ENCODE measurements at regions not wholly inside any gene's neighbourhood (a gene's known extent, or its start where the extent isn't known, plus 50 kb on each side); places are given as distances from the start of the nearest gene placed in this dataset.
"Not testable (repeated sequence)": the region's sequence is repeated elsewhere in the genome, so short reads cannot be mapped to it uniquely, and the experiment has no call there.

DNA sequence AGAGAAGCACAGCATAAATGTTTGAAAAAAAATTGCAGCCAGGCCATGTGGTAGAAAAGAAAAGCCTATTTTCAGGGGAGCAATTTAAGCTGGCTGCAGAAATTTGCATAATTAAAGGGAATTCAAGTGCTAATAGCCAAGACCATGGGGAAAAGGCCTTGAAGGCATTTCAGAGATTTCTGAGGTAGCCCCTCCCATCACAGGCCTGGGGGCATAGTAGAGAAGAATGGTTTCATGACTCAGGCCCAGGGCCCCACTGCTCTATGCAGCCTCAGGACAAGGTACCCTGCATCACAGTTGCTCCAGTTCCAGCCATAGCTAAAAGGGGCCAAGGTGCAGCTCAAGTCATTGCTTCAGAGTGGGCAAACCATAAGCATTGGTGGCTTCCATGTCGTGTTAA lies 1416.0 kb downstream of the EFNA5 start:
- no peak for TF ChIP-seq ZFP3 (CRISPR knock-in tag; IDR thresholded peaks at IDR 0.05)
- TF ChIP-seq ZNF8 (CRISPR knock-in tag; IDR thresholded peaks at IDR 0.05) = no peak
- TF ChIP-seq TSHZ2 (CRISPR knock-in tag; IDR thresholded peaks at IDR 0.05) = no peak
- TF ChIP-seq, protein P1, sequence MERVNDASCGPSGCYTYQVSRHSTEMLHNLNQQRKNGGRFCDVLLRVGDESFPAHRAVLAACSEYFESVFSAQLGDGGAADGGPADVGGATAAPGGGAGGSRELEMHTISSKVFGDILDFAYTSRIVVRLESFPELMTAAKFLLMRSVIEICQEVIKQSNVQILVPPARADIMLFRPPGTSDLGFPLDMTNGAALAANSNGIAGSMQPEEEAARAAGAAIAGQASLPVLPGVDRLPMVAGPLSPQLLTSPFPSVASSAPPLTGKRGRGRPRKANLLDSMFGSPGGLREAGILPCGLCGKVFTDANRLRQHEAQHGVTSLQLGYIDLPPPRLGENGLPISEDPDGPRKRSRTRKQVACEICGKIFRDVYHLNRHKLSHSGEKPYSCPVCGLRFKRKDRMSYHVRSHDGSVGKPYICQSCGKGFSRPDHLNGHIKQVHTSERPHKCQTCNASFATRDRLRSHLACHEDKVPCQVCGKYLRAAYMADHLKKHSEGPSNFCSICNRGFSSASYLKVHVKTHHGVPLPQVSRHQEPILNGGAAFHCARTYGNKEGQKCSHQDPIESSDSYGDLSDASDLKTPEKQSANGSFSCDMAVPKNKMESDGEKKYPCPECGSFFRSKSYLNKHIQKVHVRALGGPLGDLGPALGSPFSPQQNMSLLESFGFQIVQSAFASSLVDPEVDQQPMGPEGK (CRISPR knock-in tag; IDR thresholded peaks at IDR 0.05; ENCODE audit: borderline replicate concordance) = no peak
- no peak for TF ChIP-seq BACH2 (CRISPR knock-in tag; IDR thresholded peaks at IDR 0.05; ENCODE audit: borderline replicate concordance)
- no peak for TF ChIP-seq ZNF70 (CRISPR knock-in tag; IDR thresholded peaks at IDR 0.05)
- no peak for TF ChIP-seq ZC3H10 (CRISPR knock-in tag; IDR thresholded peaks at IDR 0.05)
- TF ChIP-seq TOX (CRISPR knock-in tag; IDR thresholded peaks at IDR 0.05; ENCODE audit: borderline replicate concordance) = no peak
- no peak for TF ChIP-seq GLIS3 (CRISPR knock-in tag; IDR thresholded peaks at IDR 0.05)
- ATAC-seq = no peak

- ATAC-seq = not testable (repeated sequence)
These were observed 1424.5 kb downstream of the EFNA5 start for GRCh38 chr5:106246044-106246745.

- ATAC-seq = no peak
- TF ChIP-seq CSDC2 (CRISPR knock-in tag; IDR thresholded peaks at IDR 0.05) (no peak), BACH2 (CRISPR knock-in tag; IDR thresholded peaks at IDR 0.05; ENCODE audit: borderline replicate concordance) (no peak), ZNF8 (CRISPR knock-in tag; IDR thresholded peaks at IDR 0.05) (no peak), ISL1 (CRISPR knock-in tag; IDR thresholded peaks at IDR 0.05) (peak; percentile 32)
These were observed 1429.3 kb downstream of the EFNA5 start for GRCh38 chr5:106241409-106241808.

DNA sequence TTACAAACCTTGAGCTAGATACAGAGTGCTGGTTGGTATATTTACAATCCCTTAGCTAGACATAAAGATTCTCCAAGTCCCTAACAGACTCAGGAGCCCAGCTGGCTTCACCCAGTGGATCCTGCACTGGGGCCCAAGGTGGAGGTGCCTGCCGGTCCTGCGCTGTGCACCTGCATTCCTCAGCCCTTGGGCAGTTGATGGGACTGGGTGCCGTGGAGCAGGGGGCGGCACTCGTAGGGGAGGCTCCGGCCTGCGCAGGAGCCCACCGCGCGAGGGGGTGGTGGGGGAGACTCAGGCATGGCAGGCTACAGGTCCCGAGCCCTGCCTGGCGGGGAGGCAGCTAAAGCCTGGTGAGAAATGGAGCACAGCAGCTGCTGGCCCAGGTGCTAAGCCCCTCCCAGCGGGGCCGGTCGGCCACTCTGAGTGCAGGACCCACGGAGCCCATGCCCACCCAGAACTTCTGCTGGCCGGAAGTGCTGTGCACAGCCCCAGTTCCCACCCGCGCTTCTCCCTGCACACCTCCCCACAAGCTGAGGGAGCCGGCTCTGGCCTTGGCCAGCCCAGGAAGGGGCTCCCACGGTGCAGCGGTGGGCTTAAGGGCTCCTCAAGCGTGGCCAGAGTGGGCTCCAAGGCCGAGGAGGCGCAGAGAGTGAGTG lies 1464.7 kb downstream of the EFNA5 start:
- TF ChIP-seq, protein P2, sequence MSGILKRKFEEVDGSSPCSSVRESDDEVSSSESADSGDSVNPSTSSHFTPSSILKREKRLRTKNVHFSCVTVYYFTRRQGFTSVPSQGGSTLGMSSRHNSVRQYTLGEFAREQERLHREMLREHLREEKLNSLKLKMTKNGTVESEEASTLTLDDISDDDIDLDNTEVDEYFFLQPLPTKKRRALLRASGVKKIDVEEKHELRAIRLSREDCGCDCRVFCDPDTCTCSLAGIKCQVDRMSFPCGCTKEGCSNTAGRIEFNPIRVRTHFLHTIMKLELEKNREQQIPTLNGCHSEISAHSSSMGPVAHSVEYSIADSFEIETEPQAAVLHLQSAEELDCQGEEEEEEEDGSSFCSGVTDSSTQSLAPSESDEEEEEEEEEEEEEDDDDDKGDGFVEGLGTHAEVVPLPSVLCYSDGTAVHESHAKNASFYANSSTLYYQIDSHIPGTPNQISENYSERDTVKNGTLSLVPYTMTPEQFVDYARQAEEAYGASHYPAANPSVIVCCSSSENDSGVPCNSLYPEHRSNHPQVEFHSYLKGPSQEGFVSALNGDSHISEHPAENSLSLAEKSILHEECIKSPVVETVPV (CRISPR knock-in tag; IDR thresholded peaks at IDR 0.05) = no peak

DNA sequence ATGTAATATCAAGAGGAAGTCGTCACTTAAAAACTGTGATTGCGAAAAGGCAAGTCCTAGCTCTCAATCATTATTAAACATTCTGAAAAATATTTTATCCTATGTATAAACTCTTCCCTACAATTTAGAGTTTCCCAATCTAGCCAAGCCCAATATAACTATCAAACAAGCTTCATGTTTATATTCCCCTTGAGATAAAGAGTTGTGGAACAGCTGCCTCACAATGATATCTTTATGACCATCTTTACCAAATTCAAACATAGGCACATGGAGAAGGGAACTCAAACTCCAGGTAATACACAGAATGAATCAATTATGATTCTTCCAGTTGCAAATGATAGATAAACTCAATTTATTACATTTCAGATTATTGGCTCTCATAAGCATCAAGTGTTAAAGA lies 1468.7 kb downstream of the EFNA5 start:
- no peak for ATAC-seq
- TF ChIP-seq BACH2 (CRISPR knock-in tag; IDR thresholded peaks at IDR 0.05; ENCODE audit: borderline replicate concordance) (no peak), PPARA (CRISPR knock-in tag; IDR thresholded peaks at IDR 0.05; ENCODE audit: borderline replicate concordance) (no peak), CSDC2 (CRISPR knock-in tag; IDR thresholded peaks at IDR 0.05) (no peak), ZNF70 (CRISPR knock-in tag; IDR thresholded peaks at IDR 0.05) (no peak)

More for the DNA sequence above, 1464.7 kb downstream of the EFNA5 start:
- no peak for ATAC-seq

DNA sequence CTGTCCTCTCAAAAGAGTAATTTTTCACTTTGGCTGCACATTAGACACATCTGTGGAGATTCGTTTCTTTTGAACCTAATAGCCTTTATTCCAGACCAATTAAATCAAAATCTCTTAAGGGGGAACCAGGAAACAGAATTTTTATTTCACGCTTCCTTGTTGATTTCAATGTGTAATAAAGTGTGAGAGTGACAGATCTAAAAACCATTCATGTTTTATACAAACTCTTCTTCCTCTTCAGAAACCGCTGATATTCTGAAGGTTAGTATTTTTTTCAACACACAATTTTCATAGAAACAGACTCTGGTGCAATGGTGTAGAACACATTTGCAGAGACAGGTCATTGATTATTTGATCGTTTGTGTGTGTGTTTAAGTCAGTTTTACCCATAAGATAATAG lies 1469.8 kb downstream of the EFNA5 start:
- ATAC-seq = no peak
- no peak for TF ChIP-seq CSDC2 (CRISPR knock-in tag; IDR thresholded peaks at IDR 0.05)
- TF ChIP-seq, protein P3, sequence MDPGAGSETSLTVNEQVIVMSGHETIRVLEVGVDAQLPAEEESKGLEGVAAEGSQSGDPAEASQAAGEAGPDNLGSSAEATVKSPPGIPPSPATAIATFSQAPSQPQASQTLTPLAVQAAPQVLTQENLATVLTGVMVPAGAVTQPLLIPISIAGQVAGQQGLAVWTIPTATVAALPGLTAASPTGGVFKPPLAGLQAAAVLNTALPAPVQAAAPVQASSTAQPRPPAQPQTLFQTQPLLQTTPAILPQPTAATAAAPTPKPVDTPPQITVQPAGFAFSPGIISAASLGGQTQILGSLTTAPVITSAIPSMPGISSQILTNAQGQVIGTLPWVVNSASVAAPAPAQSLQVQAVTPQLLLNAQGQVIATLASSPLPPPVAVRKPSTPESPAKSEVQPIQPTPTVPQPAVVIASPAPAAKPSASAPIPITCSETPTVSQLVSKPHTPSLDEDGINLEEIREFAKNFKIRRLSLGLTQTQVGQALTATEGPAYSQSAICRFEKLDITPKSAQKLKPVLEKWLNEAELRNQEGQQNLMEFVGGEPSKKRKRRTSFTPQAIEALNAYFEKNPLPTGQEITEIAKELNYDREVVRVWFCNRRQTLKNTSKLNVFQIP (CRISPR knock-in tag; IDR thresholded peaks at IDR 0.05; ENCODE audit: borderline replicate concordance, low read depth) = no peak
- TF ChIP-seq TOX (CRISPR knock-in tag; IDR thresholded peaks at IDR 0.05; ENCODE audit: borderline replicate concordance) = no peak
- no peak for TF ChIP-seq TSHZ2 (CRISPR knock-in tag; IDR thresholded peaks at IDR 0.05)
- TF ChIP-seq ZNF8 (CRISPR knock-in tag; IDR thresholded peaks at IDR 0.05) = no peak
- TF ChIP-seq ZFP30 (CRISPR knock-in tag; IDR thresholded peaks at IDR 0.05) = no peak
- TF ChIP-seq ZFP3 (CRISPR knock-in tag; IDR thresholded peaks at IDR 0.05) = no peak
- TF ChIP-seq, protein P2 (CRISPR knock-in tag; IDR thresholded peaks at IDR 0.05) = no peak
